ENCODE measurements at regions not wholly inside any gene's neighbourhood (a gene's known extent, or its start where the extent isn't known, plus 50 kb on each side); places are given as distances from the start of the nearest gene placed in this dataset.
A peak's percentile ranks its signal among the peaks of the same experiment; 100 is the strongest.

- Histone ChIP-seq H3K27me3 (ENCODE audit: control insufficient read depth, low read length) (no peaks in the 10 kb centered on the region), H3K79me2 (ENCODE audit: control insufficient read depth, low read length) (no peaks in the 10 kb centered on the region), H3F3A (ENCODE audit: control insufficient read depth, insufficient read depth) (no peaks in the 10 kb centered on the region), H3K9me3 (ENCODE audit: control insufficient read depth, insufficient read depth, low read length) (no peaks in the 10 kb centered on the region), H4K20me1 (ENCODE audit: control insufficient read depth, insufficient read depth, low read depth, low read length) (no peaks in the 10 kb centered on the region), H3K9me2 (replicated peaks; ENCODE audit: control insufficient read depth, low read length) (no peaks in the 10 kb centered on the region), H3K4me1 (ENCODE audit: control insufficient read depth, low read length) (no peaks in the 10 kb centered on the region), H3K4me3 (ENCODE audit: low read length) (no peak overlapping the region), H3K27ac (ENCODE audit: low read depth, low read length) (no peak overlapping the region), H3K4me2 (ENCODE audit: low read length) (no peak overlapping the region), H3K36me3 (ENCODE audit: control insufficient read depth, low read length) (no peaks in the 10 kb centered on the region)
- TF ChIP-seq EZH2phosphoT487 (IDR thresholded peaks at IDR 0.05; ENCODE audit: borderline replicate concordance, low read length) (no peak), CTCF (IDR thresholded peaks at IDR 0.05; ENCODE audit: low read depth, low read length, poor library complexity, severe bottlenecking) (no peak)
Observed at GRCh38 chrX:13511241-13511943, 58.0 kb upstream of the EGFL6 start.

GRCh38 chrX:13507893-13508292, 61.5 kb upstream of the EGFL6 start:
- H4K20me1 ChIP-seq (ENCODE audit: control insufficient read depth, insufficient read depth, low read depth, low read length), result no peaks in the 10 kb centered on the region
- no peaks in the 10 kb centered on the region for H3K9me3 ChIP-seq (ENCODE audit: control insufficient read depth, insufficient read depth, low read length)
- H3K36me3 ChIP-seq (ENCODE audit: control insufficient read depth, low read length), result no peaks in the 10 kb centered on the region
- H3F3A ChIP-seq (ENCODE audit: control insufficient read depth, insufficient read depth), result no peaks in the 10 kb centered on the region
- no peak overlapping the region for H3K4me2 ChIP-seq (ENCODE audit: low read length)
- H3K79me2 ChIP-seq (ENCODE audit: control insufficient read depth, low read length), result no peaks in the 10 kb centered on the region
- H3K9me2 ChIP-seq (replicated peaks; ENCODE audit: control insufficient read depth, low read length), result no peaks in the 10 kb centered on the region
- no peaks in the 10 kb centered on the region for H3K27me3 ChIP-seq (ENCODE audit: control insufficient read depth, low read length)
- TF ChIP-seq EZH2phosphoT487 (IDR thresholded peaks at IDR 0.05; ENCODE audit: borderline replicate concordance, low read length) (no peak), CTCF (IDR thresholded peaks at IDR 0.05; ENCODE audit: low read depth, low read length, poor library complexity, severe bottlenecking) (no peak)
- no peaks in the 10 kb centered on the region for H3K4me1 ChIP-seq (ENCODE audit: control insufficient read depth, low read length)
- no peak overlapping the region for H3K4me3 ChIP-seq (ENCODE audit: low read length)
- no peak overlapping the region for H3K27ac ChIP-seq (ENCODE audit: low read depth, low read length)

- Histone ChIP-seq H3K4me1 (ENCODE audit: control insufficient read depth, low read length) (no peaks in the 10 kb centered on the region), H3K4me2 (ENCODE audit: low read length) (no peak overlapping the region), H3F3A (ENCODE audit: control insufficient read depth, insufficient read depth) (no peaks in the 10 kb centered on the region), H3K27ac (ENCODE audit: low read depth, low read length) (no peak overlapping the region), H3K4me3 (ENCODE audit: low read length) (no peak overlapping the region), H3K79me2 (ENCODE audit: control insufficient read depth, low read length) (no peaks in the 10 kb centered on the region), H3K9me2 (replicated peaks; ENCODE audit: control insufficient read depth, low read length) (no peaks in the 10 kb centered on the region), H3K9me3 (ENCODE audit: control insufficient read depth, insufficient read depth, low read length) (no peaks in the 10 kb centered on the region), H4K20me1 (ENCODE audit: control insufficient read depth, insufficient read depth, low read depth, low read length) (no peaks in the 10 kb centered on the region), H3K36me3 (ENCODE audit: control insufficient read depth, low read length) (no peaks in the 10 kb centered on the region), H3K27me3 (ENCODE audit: control insufficient read depth, low read length) (no peaks in the 10 kb centered on the region)
- TF ChIP-seq EZH2phosphoT487 (IDR thresholded peaks at IDR 0.05; ENCODE audit: borderline replicate concordance, low read length) (no peak), CTCF (IDR thresholded peaks at IDR 0.05; ENCODE audit: low read depth, low read length, poor library complexity, severe bottlenecking) (peak; percentile 55)
Observed at GRCh38 chrX:13506574-13506973, 62.8 kb upstream of the EGFL6 start.
